GM12878 (cell line): ENCODE measurements at regions not wholly inside any gene's neighbourhood (a gene's known extent, or its start where the extent isn't known, plus 50 kb on each side); places are given as distances from the start of the nearest gene placed in this dataset.

Experiments
- ATAC-seq: fragments of 200-7000 bp; cut with Tn5 transposase; 3 replicates; pipeline ENCODE4 v1.9.1; 2020; ENCODE audit warnings: mild to moderate bottlenecking, moderate library complexity
- BruUV-seq: library from RNA; stranded (reverse); fragments of 400-500 nt; replicated peaks from 2 replicates; lab custom pipeline; 2021; lab: Mats Ljungman, UMichigan
- CTCF ChIA-PET: fragments of 300-600 bp; sonication (Branson Sonifier 250); formaldehyde crosslinking; extraction: SDS; loops from one replicate; lab custom pipeline; 2021; ENCODE audit warnings: inconsistent platforms; lab: Yijun Ruan, JAX
- POLR2A ChIA-PET: fragments of 350-600 bp; formaldehyde crosslinking; extraction: SDS; loops from one replicate; lab custom pipeline; 2021; ENCODE audit warnings: inconsistent platforms; lab: Charles Lee
- RAD21 ChIA-PET: fragments of 300-600 bp; sonication (Branson Sonifier 250); formaldehyde crosslinking; loops from one replicate; lab custom pipeline; 2023; ENCODE audit warnings: antibody characterized with exemption; ENCODE audit not compliant: unreplicated experiment; lab: Charles Lee
- SMC1A ChIA-PET: fragments of 300-600 bp; sonication (Branson Sonifier 250); formaldehyde crosslinking; loops from one replicate; lab custom pipeline; 2023; ENCODE audit not compliant: unreplicated experiment, uncharacterized antibody; lab: Charles Lee
- DNase-seq: peaks from one replicate; pipeline ENCODE4 v3.0.0-alpha.2; 2011; ENCODE audit warnings: low read depth, low spot score
- FAIRE-seq: peaks from 3 replicates; lab custom pipeline; 2011; peaks lifted over from hg19 to GRCh38; lab: Jason Lieb, UNC
- H2AFZ ChIP-seq: 2 replicates; pipeline ENCODE4 v1.6.0; 2011; ENCODE audit warnings: low read depth, low read length, control low read depth; ENCODE audit not compliant: control insufficient read depth
- H3K27ac ChIP-seq: 2 replicates; pipeline ENCODE4 v1.5.1; 2011; ENCODE audit warnings: control low read depth; ENCODE audit not compliant: control insufficient read depth, insufficient read depth
- H3K27me3 ChIP-seq, 2 experiments: replicated peaks in 1 of 2; 2 replicates each; pipeline versions ENCODE4 v1.6.0 to v1.6.1; 2011; ENCODE audit warnings: low read length in 1 of 2; ENCODE audit not compliant: control insufficient read depth in 2 of 2, insufficient read depth in 2 of 2
- H3K36me3 ChIP-seq, 2 experiments: 2 replicates each; pipeline ENCODE4 v1.5.1; 2011; ENCODE audit warnings: low read length in 1 of 2; ENCODE audit not compliant: control insufficient read depth in 2 of 2, insufficient read depth in 2 of 2
- H3K4me1 ChIP-seq: 2 replicates; pipeline ENCODE4 v1.6.1; 2011; ENCODE audit warnings: mild to moderate bottlenecking, low read length, moderate library complexity, mixed read lengths; ENCODE audit not compliant: control insufficient read depth, insufficient read depth
- H3K4me2 ChIP-seq: 2 replicates; pipeline ENCODE4 v1.6.0; 2011; ENCODE audit warnings: control low read depth; ENCODE audit not compliant: control insufficient read depth, insufficient read depth
- H3K4me3 ChIP-seq: fragments of 200-600 bp; sonication (generic); 2 replicates; pipeline ENCODE4 v1.5.1; 2016
- H3K79me2 ChIP-seq: 2 replicates; pipeline ENCODE4 v1.6.0; 2011; ENCODE audit warnings: low read length; ENCODE audit not compliant: control insufficient read depth, insufficient read depth
- H3K9ac ChIP-seq: 2 replicates; pipeline ENCODE4 v1.8.0; 2011; ENCODE audit warnings: low read length, control low read depth, mixed read lengths; ENCODE audit not compliant: control insufficient read depth, insufficient read depth
- H3K9me3 ChIP-seq: replicated peaks from 3 replicates; pipeline ENCODE4 v1.5.1; 2011; ENCODE audit warnings: mild to moderate bottlenecking, low read length; ENCODE audit not compliant: control insufficient read depth, insufficient read depth
- H4K20me1 ChIP-seq: 2 replicates; pipeline ENCODE4 v1.6.0; 2011; ENCODE audit not compliant: control insufficient read depth, insufficient read depth
- E2F4 ChIP-seq: IDR thresholded peaks from 2 replicates; pipeline ENCODE4 v1.6.1; 2012; ENCODE audit warnings: low read depth, low read length, improper control_type of control experiment
- FOXM1 ChIP-seq: IDR thresholded peaks from 2 replicates; pipeline ENCODE4 v1.6.1; 2012; ENCODE audit warnings: low read depth, mild to moderate bottlenecking, inconsistent platforms, low read length, moderate library complexity
- HDGF ChIP-seq: fragments of 450-650 bp; IDR thresholded peaks from 2 replicates; pipeline ENCODE4 v1.6.1; 2016; ENCODE audit warnings: antibody characterized with exemption
- MEF2A ChIP-seq: IDR thresholded peaks from 2 replicates; pipeline ENCODE4 v1.6.1; 2011; ENCODE audit warnings: low read depth, mild to moderate bottlenecking, low read length, moderate library complexity; ENCODE audit not compliant: insufficient read depth
- MYB ChIP-seq: fragments of 150-350 bp; IDR thresholded peaks from 2 replicates; pipeline ENCODE4 v1.6.1; 2014; ENCODE audit warnings: mild to moderate bottlenecking, low read depth, low read length, borderline replicate concordance
- NRF1 ChIP-seq: conservative IDR thresholded peaks from 2 replicates; pipeline ENCODE4 v1.6.1; 2011; ENCODE audit warnings: mild to moderate bottlenecking, low read depth, low read length, improper control_type of control experiment
- PBX3 ChIP-seq: IDR thresholded peaks from 2 replicates; pipeline ENCODE4 v1.6.1; 2011; ENCODE audit warnings: mild to moderate bottlenecking, low read depth, low read length, moderate library complexity; ENCODE audit not compliant: insufficient replicate concordance
- RAD21 ChIP-seq: IDR thresholded peaks from 2 replicates; pipeline ENCODE4 v1.6.1; 2011; ENCODE audit warnings: mild to moderate bottlenecking, low read depth, low read length, moderate library complexity; ENCODE audit not compliant: insufficient read depth
- SMAD1 ChIP-seq: fragments of 450-650 bp; IDR thresholded peaks from 2 replicates; pipeline ENCODE4 v1.6.1; 2018; ENCODE audit warnings: mild to moderate bottlenecking, low read depth; ENCODE audit not compliant: partially characterized antibody
- STAT3 ChIP-seq: IDR thresholded peaks from 2 replicates; pipeline ENCODE4 v1.6.1; 2011; ENCODE audit warnings: low read depth, low read length, improper control_type of control experiment
- TCF3 ChIP-seq: IDR thresholded peaks from 2 replicates; pipeline ENCODE4 v1.6.1; 2012; ENCODE audit warnings: low read depth, mild to moderate bottlenecking, low read length, borderline replicate concordance; ENCODE audit not compliant: insufficient read depth
- ZNF217 ChIP-seq: fragments of 450-650 bp; IDR thresholded peaks from 2 replicates; pipeline ENCODE4 v1.6.1; 2017; ENCODE audit warnings: antibody characterized with exemption, mild to moderate bottlenecking
- ZSCAN29 ChIP-seq: fragments of 450-650 bp; IDR thresholded peaks from 2 replicates; pipeline ENCODE4 v1.6.1; 2017; ENCODE audit warnings: mild to moderate bottlenecking, moderate library complexity
- WGBS: methylation state at CpG from one replicate; pipeline ENCODE4 v1.1.6; 2016; ENCODE audit warnings: low lambda C conversion rate; ENCODE audit not compliant: insufficient replicate concordance, insufficient coverage; ENCODE audit errors: missing lambda C conversion rate; 5-methylcytosine and 5-hydroxymethylcytosine counted together
- in situ Hi-C: fragments of 300-500 bp; cut with MboI; formaldehyde crosslinking; loops from 9 replicates; pipeline ENCODE4 v1.14.3; 2018; ENCODE audit warnings: mixed read lengths
- intact Hi-C: fragments of 100-400 bp; cut with micrococcal nuclease; formaldehyde crosslinking; loops from one replicate; pipeline ENCODE4 v1.14.2; 2022; ENCODE audit not compliant: unreplicated experiment
- TF ChIP-seq, protein P1 (sequence below): fragments of 450-650 bp; formaldehyde crosslinking; IDR thresholded peaks from 2 replicates; pipeline ENCODE4 v1.5.0; 2022; ENCODE audit warnings: mild to moderate bottlenecking, missing genetic modification characterization

GRCh38 chr4:128527946-128528576 is 240.4 kb upstream of the PGRMC2 start:
- RAD21 ChIA-PET = interaction anchor here (2.0 kb wide), 1 partner anchor 11 kb away, joined by 5 read pairs; no protein-coding TSS in a partner anchor
- Histone ChIP-seq H3K4me3 (no peak overlapping the region), H3K27me3 (no peaks in the 10 kb centered on the region), H2AFZ (no peak overlapping the region), H3K27ac (no peak overlapping the region), H3K9ac (no peak overlapping the region), H3K9me3 (no peaks in the 10 kb centered on the region), H3K4me2 (no peak overlapping the region), H3K79me2 (no peaks in the 10 kb centered on the region), H4K20me1 (no peaks in the 10 kb centered on the region), H3K4me1 (no peaks in the 10 kb centered on the region), H3K36me3 (no peaks in the 10 kb centered on the region)
- CTCF ChIA-PET = interaction anchor here (0.6 to 2.4 kb wide), 6 partner anchors 10 to 380 kb away, joined by 3 to 15 read pairs (median 4); no protein-coding TSS in a partner anchor
- SMC1A ChIA-PET = interaction anchor here (1.1 to 2.4 kb wide), 6 partner anchors 11 to 72 kb away, joined by 3 to 16 read pairs (median 6); no protein-coding TSS in a partner anchor
- ATAC-seq (no peak; the same call in 2 of the 3 replicates), FAIRE-seq (no peak), DNase-seq (no peak)
- BruUV-seq = no TSS peak
- TF ChIP-seq RAD21 (no peak), FOXM1 (no peak), ZSCAN29 (no peak), E2F4 (no peak), ZNF217 (no peak), STAT3 (no peak), MYB (no peak), PBX3 (no peak), SMAD1 (no peak), HDGF (no peak), NRF1 (no peak), MEF2A (no peak), TCF3 (no peak)
- TF ChIP-seq, protein P1, sequence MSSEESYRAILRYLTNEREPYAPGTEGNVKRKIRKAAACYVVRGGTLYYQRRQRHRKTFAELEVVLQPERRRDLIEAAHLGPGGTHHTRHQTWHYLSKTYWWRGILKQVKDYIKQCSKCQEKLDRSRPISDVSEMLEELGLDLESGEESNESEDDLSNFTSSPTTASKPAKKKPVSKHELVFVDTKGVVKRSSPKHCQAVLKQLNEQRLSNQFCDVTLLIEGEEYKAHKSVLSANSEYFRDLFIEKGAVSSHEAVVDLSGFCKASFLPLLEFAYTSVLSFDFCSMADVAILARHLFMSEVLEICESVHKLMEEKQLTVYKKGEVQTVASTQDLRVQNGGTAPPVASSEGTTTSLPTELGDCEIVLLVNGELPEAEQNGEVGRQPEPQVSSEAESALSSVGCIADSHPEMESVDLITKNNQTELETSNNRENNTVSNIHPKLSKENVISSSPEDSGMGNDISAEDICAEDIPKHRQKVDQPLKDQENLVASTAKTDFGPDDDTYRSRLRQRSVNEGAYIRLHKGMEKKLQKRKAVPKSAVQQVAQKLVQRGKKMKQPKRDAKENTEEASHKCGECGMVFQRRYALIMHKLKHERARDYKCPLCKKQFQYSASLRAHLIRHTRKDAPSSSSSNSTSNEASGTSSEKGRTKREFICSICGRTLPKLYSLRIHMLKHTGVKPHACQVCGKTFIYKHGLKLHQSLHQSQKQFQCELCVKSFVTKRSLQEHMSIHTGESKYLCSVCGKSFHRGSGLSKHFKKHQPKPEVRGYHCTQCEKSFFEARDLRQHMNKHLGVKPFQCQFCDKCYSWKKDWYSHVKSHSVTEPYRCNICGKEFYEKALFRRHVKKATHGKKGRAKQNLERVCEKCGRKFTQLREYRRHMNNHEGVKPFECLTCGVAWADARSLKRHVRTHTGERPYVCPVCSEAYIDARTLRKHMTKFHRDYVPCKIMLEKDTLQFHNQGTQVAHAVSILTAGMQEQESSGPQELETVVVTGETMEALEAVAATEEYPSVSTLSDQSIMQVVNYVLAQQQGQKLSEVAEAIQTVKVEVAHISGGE (CRISPR knock-in tag) = no peak
- in situ Hi-C loops = no loop called here
- 14% methylated on average over 4 of the region's 4 CpGs for WGBS
- intact Hi-C loops = no loop called here
- POLR2A ChIA-PET = interaction anchor here (0.6 to 2.4 kb wide), 3 partner anchors 9 to 31 kb away, joined by 3 to 10 read pairs (median 5); no protein-coding TSS in a partner anchor
